Kidney (tissue), 13 donors: ENCODE measurements at regions not wholly inside any gene's neighbourhood (a gene's known extent, or its start where the extent isn't known, plus 50 kb on each side); places are given as distances from the start of the nearest gene placed in this dataset.

Source experiments
- DNase-seq, 5 donors: peaks; one replicate each; pipeline ENCODE4 v3.0.0-alpha.2; 2013 to 2020
- FAIRE-seq: peaks from 2 replicates; lab custom pipeline; 2012; peaks lifted over from hg19 to GRCh38; lab: Jason Lieb, UNC
- H3K27ac ChIP-seq, 2 donors: one replicate each; pipeline ENCODE4 v1.7.0; 2013; ENCODE audit warnings: low read depth in 2 of 2, low read length in 2 of 2, inconsistent platforms in 1 of 2
- H3K27me3 ChIP-seq: one replicate; pipeline ENCODE4 v1.7.1; 2013; ENCODE audit warnings: low read length, inconsistent platforms; ENCODE audit not compliant: control insufficient read depth, insufficient read depth
- H3K36me3 ChIP-seq, 3 donors: one replicate each; pipeline versions ENCODE4 v1.7.0 to v1.7.1; 2013; ENCODE audit warnings: low read length in 3 of 3, control low read depth in 1 of 3, inconsistent platforms in 1 of 3; ENCODE audit not compliant: insufficient read depth in 3 of 3, control insufficient read depth in 2 of 3
- H3K4me1 ChIP-seq, 3 donors: one replicate each; pipeline versions ENCODE4 v1.7.0 to v1.7.1; 2013; ENCODE audit warnings: low read length in 3 of 3, inconsistent platforms in 1 of 3, low read depth in 1 of 3; ENCODE audit not compliant: control insufficient read depth in 2 of 3, insufficient read depth in 2 of 3
- H3K4me3 ChIP-seq, 3 donors: one replicate each; pipeline versions ENCODE4 v1.7.0 to v1.8.1; 2013; ENCODE audit warnings: low read length in 3 of 3, control low read depth in 1 of 3, inconsistent platforms in 1 of 3
- H3K9ac ChIP-seq, 3 donors: one replicate each; pipeline versions ENCODE4 v1.7.0 to v1.7.1; 2013; ENCODE audit warnings: low read length in 3 of 3, control low read depth in 1 of 3, inconsistent platforms in 1 of 3
- H3K9me3 ChIP-seq, 3 donors: one replicate each; pipeline versions ENCODE4 v1.7.0 to v1.7.1; 2013; ENCODE audit warnings: low read length in 3 of 3, control low read depth in 1 of 3, inconsistent platforms in 1 of 3; ENCODE audit not compliant: control insufficient read depth in 2 of 3, insufficient read depth in 1 of 3
- intact Hi-C: fragments of 100-400 bp; cut with DNase I; formaldehyde crosslinking; loops from one replicate; pipeline ENCODE4 v1.11.1; 2022
- TF ChIP-seq, protein P1 (sequence below): IDR thresholded peaks from 3 replicates; pipeline ENCODE4 v1.5.1; 2012; ENCODE audit warnings: mild to moderate bottlenecking, moderate library complexity, borderline replicate concordance; ENCODE audit not compliant: insufficient read depth; ENCODE audit errors: extremely low read depth
- donor health status: control.
- donor health status: control.
- donor health status: control.
- donor health status: control.
- donor health status: control.
- donor health status: DM: yes; HTN: yes; CAD: no.
- donor health status: Normal renal cell carcinoma (clear cell type).

DNA sequence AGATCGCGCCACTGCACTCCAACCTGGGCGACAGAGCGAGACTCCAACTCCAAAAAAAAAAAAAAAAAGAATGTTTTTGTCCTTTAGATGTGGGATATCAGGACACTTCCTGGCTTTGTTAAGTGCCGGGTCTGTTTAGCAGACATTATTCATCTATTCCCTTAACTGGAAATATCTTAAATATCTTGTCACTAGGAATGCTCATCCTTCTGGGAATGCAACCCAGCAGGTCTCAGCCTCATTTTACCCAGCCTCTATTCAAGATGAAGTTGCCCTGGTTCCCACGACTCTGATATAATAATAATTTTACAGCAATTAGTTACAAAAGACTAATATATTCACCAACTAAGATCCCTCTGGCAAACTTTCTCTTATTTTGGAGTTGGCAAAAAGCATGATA, 260.9 kb upstream of the SLITRK3 start:
- Histone ChIP-seq H3K27ac (no peak overlapping the region), H3K9ac (no peak overlapping the region), H3K4me1 (no peaks in the 10 kb centered on the region), H3K36me3 (no peaks in the 10 kb centered on the region), H3K9me3 (no peaks in the 10 kb centered on the region), H3K4me3 (no peak overlapping the region), H3K27me3 (no peaks in the 10 kb centered on the region)
- FAIRE-seq (no peak), DNase-seq (no peak)
- intact Hi-C loops: no loop called here
- TF ChIP-seq, protein P1, sequence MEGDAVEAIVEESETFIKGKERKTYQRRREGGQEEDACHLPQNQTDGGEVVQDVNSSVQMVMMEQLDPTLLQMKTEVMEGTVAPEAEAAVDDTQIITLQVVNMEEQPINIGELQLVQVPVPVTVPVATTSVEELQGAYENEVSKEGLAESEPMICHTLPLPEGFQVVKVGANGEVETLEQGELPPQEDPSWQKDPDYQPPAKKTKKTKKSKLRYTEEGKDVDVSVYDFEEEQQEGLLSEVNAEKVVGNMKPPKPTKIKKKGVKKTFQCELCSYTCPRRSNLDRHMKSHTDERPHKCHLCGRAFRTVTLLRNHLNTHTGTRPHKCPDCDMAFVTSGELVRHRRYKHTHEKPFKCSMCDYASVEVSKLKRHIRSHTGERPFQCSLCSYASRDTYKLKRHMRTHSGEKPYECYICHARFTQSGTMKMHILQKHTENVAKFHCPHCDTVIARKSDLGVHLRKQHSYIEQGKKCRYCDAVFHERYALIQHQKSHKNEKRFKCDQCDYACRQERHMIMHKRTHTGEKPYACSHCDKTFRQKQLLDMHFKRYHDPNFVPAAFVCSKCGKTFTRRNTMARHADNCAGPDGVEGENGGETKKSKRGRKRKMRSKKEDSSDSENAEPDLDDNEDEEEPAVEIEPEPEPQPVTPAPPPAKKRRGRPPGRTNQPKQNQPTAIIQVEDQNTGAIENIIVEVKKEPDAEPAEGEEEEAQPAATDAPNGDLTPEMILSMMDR: no peak

DNA sequence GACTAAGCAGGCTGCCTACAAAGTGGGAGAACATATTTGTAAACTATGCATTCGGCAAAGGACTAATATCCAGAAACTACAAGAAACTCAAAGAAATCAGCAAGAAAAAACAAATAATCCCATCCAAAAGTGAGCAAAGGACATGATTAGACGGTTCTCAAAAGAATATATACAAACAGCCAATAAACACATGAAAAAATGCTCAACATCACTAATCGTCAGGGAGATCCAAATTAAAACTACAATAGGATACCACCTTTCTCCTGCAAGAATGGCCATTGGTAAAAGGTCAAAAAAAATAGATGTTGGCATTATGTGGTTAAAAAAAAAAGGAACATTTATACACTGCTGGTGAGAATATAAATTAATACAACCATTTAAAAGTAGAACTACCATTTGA, 259.6 kb upstream of the SLITRK3 start:
- Histone ChIP-seq H3K4me3 (no peak overlapping the region), H3K27ac (no peak overlapping the region), H3K36me3 (no peaks in the 10 kb centered on the region), H3K4me1 (no peaks in the 10 kb centered on the region), H3K9me3 (no peaks in the 10 kb centered on the region), H3K27me3 (no peaks in the 10 kb centered on the region), H3K9ac (no peak overlapping the region)
- TF ChIP-seq, protein P1: no peak
- FAIRE-seq (no peak), DNase-seq (no peak)
- intact Hi-C loops: no loop called here

GRCh38 chr3:165455360-165455759, 259.2 kb upstream of the SLITRK3 start:
- H3K27ac ChIP-seq: no peak overlapping the region
- H3K4me1 ChIP-seq: no peaks in the 10 kb centered on the region
- no peaks in the 10 kb centered on the region for H3K9me3 ChIP-seq
- no peak overlapping the region for H3K9ac ChIP-seq
- intact Hi-C loops: no loop called here
- H3K36me3 ChIP-seq: no peaks in the 10 kb centered on the region
- DNase-seq: no peak
- FAIRE-seq: no peak
- no peak overlapping the region for H3K4me3 ChIP-seq
- TF ChIP-seq, protein P1: no peak
- H3K27me3 ChIP-seq: no peaks in the 10 kb centered on the region

GRCh38 chr3:165451371-165452070, 255.3 kb upstream of the SLITRK3 start:
- Histone ChIP-seq H3K27me3 (no peaks in the 10 kb centered on the region), H3K36me3 (no peaks in the 10 kb centered on the region), H3K9ac (no peak overlapping the region), H3K4me1 (no peaks in the 10 kb centered on the region), H3K4me3 (no peak overlapping the region), H3K27ac (no peak overlapping the region), H3K9me3 (no peaks in the 10 kb centered on the region)
- TF ChIP-seq, protein P1: no peak
- DNase-seq: no peak
- intact Hi-C loops: no loop called here
- FAIRE-seq: no peak
